ENCODE measurements at regions not wholly inside any gene's neighbourhood (a gene's known extent, or its start where the extent isn't known, plus 50 kb on each side); places are given as distances from the start of the nearest gene placed in this dataset.

GRCh38 chr6:128827675-128828464, 55.1 kb upstream of the LAMA2 start:
- DNase-seq: no peak

- DNase-seq: no peak
Observed at GRCh38 chr6:128826606-128827005, 56.3 kb upstream of the LAMA2 start.

GRCh38 chr6:128822271-128822670, 60.7 kb upstream of the LAMA2 start:
- peak in 1 of 56 donors; percentile 0 for DNase-seq

GRCh38 chr6:128821116-128821515, 61.8 kb upstream of the LAMA2 start:
- peak in 1 of 56 donors; percentile 1 for DNase-seq

GRCh38 chr6:128808856-128809255, 74.1 kb upstream of the LAMA2 start:
- no peak for DNase-seq

GRCh38 chr6:128807577-128807976, 75.4 kb upstream of the LAMA2 start:
- DNase-seq: no peak

- DNase-seq: no peak
Observed at GRCh38 chr6:128806261-128806660, 76.7 kb upstream of the LAMA2 start.

- DNase-seq: peak in 1 of 56 donors; percentile 17
Observed at GRCh38 chr6:128803911-128804310, 79.0 kb upstream of the LAMA2 start.

GRCh38 chr6:128801621-128802020, 81.3 kb upstream of the LAMA2 start:
- DNase-seq: no peak

GRCh38 chr6:128784266-128784665, 98.7 kb upstream of the LAMA2 start:
- DNase-seq: no peak

GRCh38 chr6:128768187-128768586, 114.8 kb upstream of the LAMA2 start:
- DNase-seq: no peak

GRCh38 chr6:128767705-128768104, 115.2 kb upstream of the LAMA2 start:
- no peak for DNase-seq

- DNase-seq: no peak
Observed at GRCh38 chr6:128767150-128767549, 115.8 kb upstream of the LAMA2 start.

GRCh38 chr6:128763599-128764300, 119.2 kb upstream of the LAMA2 start:
- DNase-seq: no peak

GRCh38 chr6:128759901-128760300, 123.0 kb upstream of the LAMA2 start:
- DNase-seq: no peak

- no peak for DNase-seq
Observed at GRCh38 chr6:128759447-128759846, 123.5 kb upstream of the LAMA2 start.

- no peak for DNase-seq
Observed at GRCh38 chr6:128757961-128758360, 125.0 kb upstream of the LAMA2 start.

- DNase-seq: no peak
Observed at GRCh38 chr6:128754658-128755256, 128.2 kb upstream of the LAMA2 start.

- DNase-seq: peak in 1 of 56 donors; percentile 4
Observed at GRCh38 chr6:128743974-128744765, 138.8 kb upstream of the LAMA2 start.

GRCh38 chr6:128742900-128743299, 140.0 kb upstream of the LAMA2 start:
- no peak for DNase-seq

GRCh38 chr6:128740951-128741350, 142.0 kb upstream of the LAMA2 start:
- DNase-seq: no peak

GRCh38 chr6:128739112-128739511, 143.8 kb upstream of the LAMA2 start:
- DNase-seq: no peak
